Skin of body (tissue), 1 donor: ENCODE measurements at regions not wholly inside any gene's neighbourhood (a gene's known extent, or its start where the extent isn't known, plus 50 kb on each side); places are given as distances from the start of the nearest gene placed in this dataset.
"Not testable (repeated sequence)": the region's sequence is repeated elsewhere in the genome, so short reads cannot be mapped to it uniquely, and the experiment has no call there.

ENCODE experiments used
- DNase-seq: peaks from one replicate; lab custom pipeline; 2025; lab: John Stamatoyannopoulos, UW

GRCh38 chr6:43887906-43888683 lies 118.1 kb downstream of the VEGFA start:
- no peak for DNase-seq

GRCh38 chr6:43887340-43887858 lies 117.4 kb downstream of the VEGFA start:
- no peak for DNase-seq

GRCh38 chr6:43886717-43887339 lies 116.8 kb downstream of the VEGFA start:
- DNase-seq = no peak

- DNase-seq = no peak
These were observed 116.1 kb downstream of the VEGFA start for GRCh38 chr6:43886067-43886461.

GRCh38 chr6:43885399-43886066 lies 115.5 kb downstream of the VEGFA start:
- no peak for DNase-seq

GRCh38 chr6:43884652-43885022 lies 114.6 kb downstream of the VEGFA start:
- DNase-seq = no peak

GRCh38 chr6:43883847-43884651 lies 114.0 kb downstream of the VEGFA start:
- DNase-seq = peak; percentile 34

GRCh38 chr6:43882690-43883448 lies 112.9 kb downstream of the VEGFA start:
- DNase-seq = not testable (repeated sequence)

GRCh38 chr6:43880236-43881137 lies 110.5 kb downstream of the VEGFA start:
- no peak for DNase-seq

GRCh38 chr6:43879722-43880121 lies 109.7 kb downstream of the VEGFA start:
- peak; percentile 50 for DNase-seq

- peak; percentile 9 for DNase-seq
These were observed 108.9 kb downstream of the VEGFA start for GRCh38 chr6:43878823-43879495.

- DNase-seq = no peak
These were observed 108.2 kb downstream of the VEGFA start for GRCh38 chr6:43878127-43878634.

- DNase-seq = no peak
These were observed 107.6 kb downstream of the VEGFA start for GRCh38 chr6:43877463-43878126.

GRCh38 chr6:43877036-43877435 lies 107.0 kb downstream of the VEGFA start:
- no peak for DNase-seq

GRCh38 chr6:43876602-43877001 lies 106.6 kb downstream of the VEGFA start:
- DNase-seq = no peak

- DNase-seq = no peak
These were observed 106.0 kb downstream of the VEGFA start for GRCh38 chr6:43875849-43876572.

GRCh38 chr6:43874814-43875590 lies 105.0 kb downstream of the VEGFA start:
- no peak for DNase-seq
